Calu3 (cell line): ENCODE measurements at regions not wholly inside any gene's neighbourhood (a gene's known extent, or its start where the extent isn't known, plus 50 kb on each side); places are given as distances from the start of the nearest gene placed in this dataset.

Experiments used
- BruUV-seq: library from RNA; stranded (reverse); fragments of 400-500 nt; replicated peaks from 2 replicates; lab custom pipeline; 2021; lab: Mats Ljungman, UMichigan
- CTCF ChIA-PET: fragments of 300-600 bp; sonication (Branson Sonifier 250); formaldehyde crosslinking; loops from one replicate; lab custom pipeline; 2022; ENCODE audit warnings: antibody characterized with exemption; lab: Charles Lee
- DNase-seq: peaks from one replicate; pipeline ENCODE4 v3.0.0; 2022
- H3K27ac Mint-ChIP-seq: one replicate; pipeline ENCODE4 v1.8.0; 2022; ENCODE audit warnings: mixed read lengths; ENCODE audit not compliant: unreplicated experiment
- H3K27me3 Mint-ChIP-seq: one replicate; pipeline ENCODE4 v1.8.0; 2022; ENCODE audit warnings: mixed read lengths; ENCODE audit not compliant: unreplicated experiment
- H3K36me3 Mint-ChIP-seq: one replicate; pipeline ENCODE4 v1.8.0; 2022; ENCODE audit warnings: mild to moderate bottlenecking, moderate library complexity, mixed read lengths; ENCODE audit not compliant: insufficient read depth, unreplicated experiment
- H3K4me1 Mint-ChIP-seq: one replicate; pipeline ENCODE4 v1.8.0; 2022; ENCODE audit warnings: mild to moderate bottlenecking, low read depth, mixed read lengths; ENCODE audit not compliant: unreplicated experiment
- H3K4me3 Mint-ChIP-seq: one replicate; pipeline ENCODE4 v1.8.0; 2022; ENCODE audit warnings: mild to moderate bottlenecking, low read depth, moderate library complexity, mixed read lengths; ENCODE audit not compliant: unreplicated experiment
- H3K9me3 Mint-ChIP-seq: one replicate; pipeline ENCODE4 v1.8.0; 2022; ENCODE audit warnings: low read depth, mixed read lengths; ENCODE audit not compliant: unreplicated experiment
- CTCF ChIP-seq: fragments of 200-600 bp; IDR thresholded peaks from one replicate; pipeline ENCODE4 v1.8.0; 2022; ENCODE audit warnings: antibody characterized with exemption; ENCODE audit not compliant: unreplicated experiment
- intact Hi-C: fragments of 100-400 bp; cut with micrococcal nuclease; formaldehyde crosslinking; loops from one replicate; pipeline ENCODE4 v1.10.0; 2022; ENCODE audit not compliant: unreplicated experiment

- Mint-ChIP-seq H3K9me3 (peaks cover 13% of the 10 kb centered on the region), H3K4me1 (no peaks in the 10 kb centered on the region), H3K36me3 (no peaks in the 10 kb centered on the region), H3K4me3 (no peak overlapping the region), H3K27me3 (no peaks in the 10 kb centered on the region), H3K27ac (no peak overlapping the region)
- TF ChIP-seq CTCF: no peak
- CTCF ChIA-PET: no interaction called here
- intact Hi-C loops: no loop called here
- DNase-seq: no peak
- no TSS peak for BruUV-seq
Measured at GRCh38 chr18:77905011-77905410, 655.4 kb downstream of the GALR1 start.

GRCh38 chr18:77905449-77906055 lies 655.9 kb downstream of the GALR1 start:
- no peak for TF ChIP-seq CTCF
- peaks cover 14% of the 10 kb centered on the region for H3K9me3 Mint-ChIP-seq
- CTCF ChIA-PET: no interaction called here
- BruUV-seq: no TSS peak
- H3K4me3 Mint-ChIP-seq: no peak overlapping the region
- intact Hi-C loops: no loop called here
- H3K27me3 Mint-ChIP-seq: peaks cover 2% of the 10 kb centered on the region
- no peak for DNase-seq
- H3K4me1 Mint-ChIP-seq: no peaks in the 10 kb centered on the region
- H3K27ac Mint-ChIP-seq: no peak overlapping the region
- no peaks in the 10 kb centered on the region for H3K36me3 Mint-ChIP-seq

GRCh38 chr18:77906103-77906892 lies 656.6 kb downstream of the GALR1 start:
- Mint-ChIP-seq H3K27me3 (peaks cover 9% of the 10 kb centered on the region), H3K4me1 (no peaks in the 10 kb centered on the region), H3K36me3 (no peaks in the 10 kb centered on the region), H3K4me3 (no peak overlapping the region), H3K9me3 (peaks cover 22% of the 10 kb centered on the region), H3K27ac (no peak overlapping the region)
- intact Hi-C loops: no loop called here
- no TSS peak for BruUV-seq
- no peak for DNase-seq
- no peak for TF ChIP-seq CTCF
- CTCF ChIA-PET: no interaction called here

GRCh38 chr18:77910347-77910746 lies 660.7 kb downstream of the GALR1 start:
- H3K27ac Mint-ChIP-seq: no peak overlapping the region
- H3K4me3 Mint-ChIP-seq: no peak overlapping the region
- H3K4me1 Mint-ChIP-seq: no peaks in the 10 kb centered on the region
- H3K36me3 Mint-ChIP-seq: no peaks in the 10 kb centered on the region
- H3K27me3 Mint-ChIP-seq: peaks cover 13% of the 10 kb centered on the region
- no peak for DNase-seq
- peaks cover 27% of the 10 kb centered on the region for H3K9me3 Mint-ChIP-seq
- CTCF ChIA-PET: no interaction called here
- no peak for TF ChIP-seq CTCF
- BruUV-seq: no TSS peak
- intact Hi-C loops: loop anchor here (10.0 kb wide), 1 partner anchor 956 kb away; no protein-coding TSS in a partner anchor
